MM.1S (cell line): ENCODE measurements at regions not wholly inside any gene's neighbourhood (a gene's known extent, or its start where the extent isn't known, plus 50 kb on each side); places are given as distances from the start of the nearest gene placed in this dataset.
"Not testable (repeated sequence)": the region's sequence is repeated elsewhere in the genome, so short reads cannot be mapped to it uniquely, and the experiment has no call there.

ENCODE experiments used
- DNase-seq: peaks from one replicate; pipeline ENCODE4 v3.0.0-alpha.2; 2015
- H2AFZ ChIP-seq: fragments of 300-600 bp; sonication (generic); 2 replicates; pipeline ENCODE4 v1.6.0; 2016; ENCODE audit warnings: antibody characterized with exemption, low read length
- H3F3A ChIP-seq: fragments of 300-600 bp; sonication (generic); 2 replicates; pipeline ENCODE4 v1.6.1; 2016; ENCODE audit warnings: mild to moderate bottlenecking, antibody characterized with exemption, low read length, moderate library complexity, mixed read lengths; ENCODE audit not compliant: insufficient read depth
- H3K27ac ChIP-seq: fragments of 300-600 bp; sonication (generic); 2 replicates; pipeline ENCODE4 v1.5.1; 2016; ENCODE audit warnings: mild to moderate bottlenecking, low read length
- H3K27me3 ChIP-seq: fragments of 300-600 bp; sonication (generic); replicated peaks from 2 replicates; pipeline ENCODE4 v1.6.0; 2016; ENCODE audit warnings: low read length; ENCODE audit not compliant: insufficient read depth
- H3K36me3 ChIP-seq: fragments of 300-600 bp; sonication (generic); replicated peaks from 2 replicates; pipeline ENCODE4 v1.6.1; 2016; ENCODE audit warnings: mild to moderate bottlenecking, low read length, mixed read lengths; ENCODE audit not compliant: insufficient read depth
- H3K4me1 ChIP-seq: fragments of 300-600 bp; sonication (generic); 2 replicates; pipeline ENCODE4 v1.6.1; 2016; ENCODE audit warnings: low read length, mixed read lengths
- H3K4me2 ChIP-seq: fragments of 300-600 bp; sonication (generic); 2 replicates; pipeline ENCODE4 v1.6.0; 2016; ENCODE audit warnings: low read depth, low read length
- H3K4me3 ChIP-seq: fragments of 300-600 bp; sonication (generic); 2 replicates; pipeline ENCODE4 v1.5.1; 2016; ENCODE audit warnings: low read length, mixed read lengths
- H3K79me2 ChIP-seq: fragments of 300-600 bp; sonication (generic); 2 replicates; pipeline ENCODE4 v1.6.1; 2016; ENCODE audit warnings: mixed run types, low read length, mixed read lengths
- H3K9ac ChIP-seq: fragments of 300-600 bp; sonication (generic); 2 replicates; pipeline ENCODE4 v1.6.1; 2016; ENCODE audit warnings: low read length, mixed read lengths
- H3K9me2 ChIP-seq: fragments of 300-600 bp; sonication (generic); replicated peaks from 2 replicates; pipeline ENCODE4 v1.6.1; 2016; ENCODE audit warnings: mild to moderate bottlenecking, low read length, mixed read lengths; ENCODE audit not compliant: insufficient read depth
- H3K9me3 ChIP-seq: fragments of 300-600 bp; sonication (generic); replicated peaks from 2 replicates; pipeline ENCODE4 v1.6.1; 2016; ENCODE audit warnings: mild to moderate bottlenecking, low read length, mixed read lengths; ENCODE audit not compliant: insufficient read depth
- H4K20me1 ChIP-seq: fragments of 300-600 bp; sonication (generic); 2 replicates; pipeline ENCODE4 v1.6.1; 2016; ENCODE audit warnings: mild to moderate bottlenecking, low read length, moderate library complexity, mixed read lengths; ENCODE audit not compliant: insufficient read depth
- CTCF ChIP-seq: fragments of 300-600 bp; sonication (generic); IDR thresholded peaks from 2 replicates; pipeline ENCODE4 v1.5.1; 2016; ENCODE audit warnings: antibody characterized with exemption, low read length, mixed read lengths
- EZH2 ChIP-seq: fragments of 300-600 bp; sonication (generic); optimal IDR thresholded peaks from 2 replicates; pipeline ENCODE3; 2017; ENCODE audit warnings: low read depth, mild to moderate bottlenecking, antibody characterized with exemption, low read length, mixed read lengths
- EZH2phosphoT487 ChIP-seq: fragments of 300-600 bp; sonication (generic); IDR thresholded peaks from 2 replicates; pipeline ENCODE4 v1.6.1; 2018; ENCODE audit warnings: antibody characterized with exemption, low read length

GRCh38 chr2:89828961-89829631 lies 1137.6 kb downstream of the RPIA start:
- H3K27me3 ChIP-seq, H3K4me3 ChIP-seq, H3K27ac ChIP-seq, H3K4me2 ChIP-seq, H3F3A ChIP-seq, H3K79me2 ChIP-seq, H4K20me1 ChIP-seq, DNase-seq, H3K36me3 ChIP-seq, H2AFZ ChIP-seq, H3K9me3 ChIP-seq, H3K9ac ChIP-seq, H3K9me2 ChIP-seq, H3K4me1 ChIP-seq: not testable (repeated sequence)

GRCh38 chr2:89829828-89830227 lies 1138.4 kb downstream of the RPIA start:
- DNase-seq, result no peak
- Histone ChIP-seq H3F3A (no peaks in the 10 kb centered on the region), H3K4me1 (no peaks in the 10 kb centered on the region), H4K20me1 (no peaks in the 10 kb centered on the region), H3K79me2 (no peaks in the 10 kb centered on the region), H2AFZ (no peak overlapping the region), H3K4me3 (no peak overlapping the region), H3K9ac (no peak overlapping the region), H3K27ac (no peak overlapping the region), H3K9me2 (no peaks in the 10 kb centered on the region), H3K4me2 (no peak overlapping the region), H3K9me3 (no peaks in the 10 kb centered on the region), H3K27me3 (no peaks in the 10 kb centered on the region), H3K36me3 (no peaks in the 10 kb centered on the region)
- no peak for TF ChIP-seq EZH2
- TF ChIP-seq CTCF, result no peak
- no peak for TF ChIP-seq EZH2phosphoT487

GRCh38 chr2:89830341-89831218 lies 1139.1 kb downstream of the RPIA start:
- H3K36me3 ChIP-seq, H4K20me1 ChIP-seq, H3K79me2 ChIP-seq, H3K27ac ChIP-seq, H3F3A ChIP-seq, H3K9ac ChIP-seq, H2AFZ ChIP-seq, H3K4me2 ChIP-seq, H3K4me1 ChIP-seq, H3K27me3 ChIP-seq, H3K4me3 ChIP-seq, DNase-seq, H3K9me3 ChIP-seq, H3K9me2 ChIP-seq: not testable (repeated sequence)

GRCh38 chr2:89831641-89832498 lies 1140.4 kb downstream of the RPIA start:
- H4K20me1 ChIP-seq, result no peaks in the 10 kb centered on the region
- no peaks in the 10 kb centered on the region for H3F3A ChIP-seq
- no peaks in the 10 kb centered on the region for H3K27me3 ChIP-seq
- no peak overlapping the region for H3K4me3 ChIP-seq
- TF ChIP-seq EZH2 (no peak), EZH2phosphoT487 (no peak), CTCF (no peak)
- no peak for DNase-seq
- H2AFZ ChIP-seq, result no peak overlapping the region
- H3K9ac ChIP-seq, result no peak overlapping the region
- H3K4me1 ChIP-seq, result no peaks in the 10 kb centered on the region
- H3K79me2 ChIP-seq, result no peaks in the 10 kb centered on the region
- no peaks in the 10 kb centered on the region for H3K36me3 ChIP-seq
- H3K4me2 ChIP-seq, result no peak overlapping the region
- no peak overlapping the region for H3K27ac ChIP-seq
- no peaks in the 10 kb centered on the region for H3K9me3 ChIP-seq
- H3K9me2 ChIP-seq, result no peaks in the 10 kb centered on the region
